GM12878 (cell line): ENCODE measurements at regions not wholly inside any gene's neighbourhood (a gene's known extent, or its start where the extent isn't known, plus 50 kb on each side); places are given as distances from the start of the nearest gene placed in this dataset.

Experiments used
- ATAC-seq: fragments of 200-7000 bp; cut with Tn5 transposase; 3 replicates; pipeline ENCODE4 v1.9.1; 2020; ENCODE audit warnings: mild to moderate bottlenecking, moderate library complexity
- BruUV-seq: library from RNA; stranded (reverse); fragments of 400-500 nt; replicated peaks from 2 replicates; lab custom pipeline; 2021; lab: Mats Ljungman, UMichigan
- CTCF ChIA-PET: fragments of 300-600 bp; sonication (Branson Sonifier 250); formaldehyde crosslinking; extraction: SDS; loops from one replicate; lab custom pipeline; 2021; ENCODE audit warnings: inconsistent platforms; lab: Yijun Ruan, JAX
- POLR2A ChIA-PET: fragments of 350-600 bp; formaldehyde crosslinking; extraction: SDS; loops from one replicate; lab custom pipeline; 2021; ENCODE audit warnings: inconsistent platforms; lab: Charles Lee
- RAD21 ChIA-PET: fragments of 300-600 bp; sonication (Branson Sonifier 250); formaldehyde crosslinking; loops from one replicate; lab custom pipeline; 2023; ENCODE audit warnings: antibody characterized with exemption; ENCODE audit not compliant: unreplicated experiment; lab: Charles Lee
- SMC1A ChIA-PET: fragments of 300-600 bp; sonication (Branson Sonifier 250); formaldehyde crosslinking; loops from one replicate; lab custom pipeline; 2023; ENCODE audit not compliant: unreplicated experiment, uncharacterized antibody; lab: Charles Lee
- DNase-seq: peaks from one replicate; pipeline ENCODE4 v3.0.0-alpha.2; 2011; ENCODE audit warnings: low read depth, low spot score
- FAIRE-seq: peaks from 3 replicates; lab custom pipeline; 2011; peaks lifted over from hg19 to GRCh38; lab: Jason Lieb, UNC
- H2AFZ ChIP-seq: 2 replicates; pipeline ENCODE4 v1.6.0; 2011; ENCODE audit warnings: low read depth, low read length, control low read depth; ENCODE audit not compliant: control insufficient read depth
- H3K27ac ChIP-seq: 2 replicates; pipeline ENCODE4 v1.5.1; 2011; ENCODE audit warnings: control low read depth; ENCODE audit not compliant: control insufficient read depth, insufficient read depth
- H3K27me3 ChIP-seq, 2 experiments: replicated peaks in 1 of 2; 2 replicates each; pipeline versions ENCODE4 v1.6.0 to v1.6.1; 2011; ENCODE audit warnings: low read length in 1 of 2; ENCODE audit not compliant: control insufficient read depth in 2 of 2, insufficient read depth in 2 of 2
- H3K36me3 ChIP-seq, 2 experiments: 2 replicates each; pipeline ENCODE4 v1.5.1; 2011; ENCODE audit warnings: low read length in 1 of 2; ENCODE audit not compliant: control insufficient read depth in 2 of 2, insufficient read depth in 2 of 2
- H3K4me1 ChIP-seq: 2 replicates; pipeline ENCODE4 v1.6.1; 2011; ENCODE audit warnings: mild to moderate bottlenecking, low read length, moderate library complexity, mixed read lengths; ENCODE audit not compliant: control insufficient read depth, insufficient read depth
- H3K4me2 ChIP-seq: 2 replicates; pipeline ENCODE4 v1.6.0; 2011; ENCODE audit warnings: control low read depth; ENCODE audit not compliant: control insufficient read depth, insufficient read depth
- H3K4me3 ChIP-seq: fragments of 200-600 bp; sonication (generic); 2 replicates; pipeline ENCODE4 v1.5.1; 2016
- H3K79me2 ChIP-seq: 2 replicates; pipeline ENCODE4 v1.6.0; 2011; ENCODE audit warnings: low read length; ENCODE audit not compliant: control insufficient read depth, insufficient read depth
- H3K9ac ChIP-seq: 2 replicates; pipeline ENCODE4 v1.8.0; 2011; ENCODE audit warnings: low read length, control low read depth, mixed read lengths; ENCODE audit not compliant: control insufficient read depth, insufficient read depth
- H3K9me3 ChIP-seq: replicated peaks from 3 replicates; pipeline ENCODE4 v1.5.1; 2011; ENCODE audit warnings: mild to moderate bottlenecking, low read length; ENCODE audit not compliant: control insufficient read depth, insufficient read depth
- H4K20me1 ChIP-seq: 2 replicates; pipeline ENCODE4 v1.6.0; 2011; ENCODE audit not compliant: control insufficient read depth, insufficient read depth
- EP300 ChIP-seq, 2 experiments: fragments of 150-350 bp in 1 of 2; IDR thresholded peaks; 2 replicates each; pipeline ENCODE4 v1.6.1; 2011 to 2012; ENCODE audit warnings: low read depth in 2 of 2, low read length in 2 of 2, borderline replicate concordance in 1 of 2, improper control_type of control experiment in 1 of 2, inconsistent platforms in 1 of 2; ENCODE audit not compliant: control insufficient read depth in 1 of 2
- JUND ChIP-seq: IDR thresholded peaks from 2 replicates; pipeline ENCODE4 v1.6.1; 2012; ENCODE audit warnings: low read depth, mild to moderate bottlenecking, low read length, improper control_type of control experiment, moderate library complexity
- RCOR1 ChIP-seq: conservative IDR thresholded peaks from 2 replicates; pipeline ENCODE4 v1.6.1; 2012; ENCODE audit warnings: low read depth, low read length, improper control_type of control experiment
- ZZZ3 ChIP-seq: IDR thresholded peaks from 2 replicates; pipeline ENCODE4 v1.6.1; 2011; ENCODE audit warnings: low read depth; ENCODE audit not compliant: control insufficient read depth, insufficient read length
- WGBS: methylation state at CpG from one replicate; pipeline ENCODE4 v1.1.6; 2016; ENCODE audit warnings: low lambda C conversion rate; ENCODE audit not compliant: insufficient replicate concordance, insufficient coverage; ENCODE audit errors: missing lambda C conversion rate; 5-methylcytosine and 5-hydroxymethylcytosine counted together
- in situ Hi-C: fragments of 300-500 bp; cut with MboI; formaldehyde crosslinking; loops from 9 replicates; pipeline ENCODE4 v1.14.3; 2018; ENCODE audit warnings: mixed read lengths
- intact Hi-C: fragments of 100-400 bp; cut with micrococcal nuclease; formaldehyde crosslinking; loops from one replicate; pipeline ENCODE4 v1.14.2; 2022; ENCODE audit not compliant: unreplicated experiment
- TF ChIP-seq, protein P1 (sequence below): fragments of 450-650 bp; IDR thresholded peaks from 2 replicates; pipeline ENCODE4 v1.6.1; 2016; ENCODE audit warnings: mild to moderate bottlenecking, moderate library complexity, borderline replicate concordance

DNA sequence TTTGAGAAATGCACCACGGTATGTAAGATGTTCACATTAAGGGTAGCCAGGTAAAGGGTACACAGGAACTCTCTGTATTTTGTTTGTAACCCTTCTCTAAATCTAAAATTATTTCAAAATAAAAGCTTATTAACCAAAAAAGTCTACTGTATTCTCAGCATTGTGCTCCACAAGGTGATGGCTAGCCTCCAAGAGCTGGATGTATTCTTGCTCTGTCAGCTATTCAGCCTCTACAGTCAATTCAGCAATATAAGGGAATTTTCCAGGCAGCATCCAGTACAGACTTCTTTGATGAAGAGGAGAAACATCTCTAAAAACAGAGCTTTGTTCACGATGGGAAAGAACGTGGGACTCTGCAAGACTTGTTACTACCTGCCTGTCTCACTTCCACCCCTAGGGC lies 63.5 kb upstream of the MAOA start:
- intact Hi-C loops, result no loop called here
- DNase-seq (no peak), FAIRE-seq (no peak), ATAC-seq (no peak)
- Histone ChIP-seq H3K79me2 (no peaks in the 10 kb centered on the region), H3K9ac (no peak overlapping the region), H4K20me1 (no peaks in the 10 kb centered on the region), H3K4me3 (no peak overlapping the region), H3K36me3 (no peaks in the 10 kb centered on the region), H3K4me2 (no peak overlapping the region), H3K4me1 (no peaks in the 10 kb centered on the region), H3K9me3 (no peaks in the 10 kb centered on the region), H2AFZ (no peak overlapping the region), H3K27ac (no peak overlapping the region), H3K27me3 (no peaks in the 10 kb centered on the region)
- CTCF ChIA-PET, result no interaction called here
- BruUV-seq, result no TSS peak
- in situ Hi-C loops, result no loop called here
- RAD21 ChIA-PET, result no interaction called here
- TF ChIP-seq EP300 (IDR thresholded peaks at IDR 0.05; ENCODE audit: borderline replicate concordance in 1 of 2, control insufficient read depth in 1 of 2, low read depth in 2 of 2, low read length in 2 of 2), result no peak
- no peak for TF ChIP-seq RCOR1
- TF ChIP-seq JUND, result no peak
- TF ChIP-seq ZZZ3, result no peak
- TF ChIP-seq, protein P1, sequence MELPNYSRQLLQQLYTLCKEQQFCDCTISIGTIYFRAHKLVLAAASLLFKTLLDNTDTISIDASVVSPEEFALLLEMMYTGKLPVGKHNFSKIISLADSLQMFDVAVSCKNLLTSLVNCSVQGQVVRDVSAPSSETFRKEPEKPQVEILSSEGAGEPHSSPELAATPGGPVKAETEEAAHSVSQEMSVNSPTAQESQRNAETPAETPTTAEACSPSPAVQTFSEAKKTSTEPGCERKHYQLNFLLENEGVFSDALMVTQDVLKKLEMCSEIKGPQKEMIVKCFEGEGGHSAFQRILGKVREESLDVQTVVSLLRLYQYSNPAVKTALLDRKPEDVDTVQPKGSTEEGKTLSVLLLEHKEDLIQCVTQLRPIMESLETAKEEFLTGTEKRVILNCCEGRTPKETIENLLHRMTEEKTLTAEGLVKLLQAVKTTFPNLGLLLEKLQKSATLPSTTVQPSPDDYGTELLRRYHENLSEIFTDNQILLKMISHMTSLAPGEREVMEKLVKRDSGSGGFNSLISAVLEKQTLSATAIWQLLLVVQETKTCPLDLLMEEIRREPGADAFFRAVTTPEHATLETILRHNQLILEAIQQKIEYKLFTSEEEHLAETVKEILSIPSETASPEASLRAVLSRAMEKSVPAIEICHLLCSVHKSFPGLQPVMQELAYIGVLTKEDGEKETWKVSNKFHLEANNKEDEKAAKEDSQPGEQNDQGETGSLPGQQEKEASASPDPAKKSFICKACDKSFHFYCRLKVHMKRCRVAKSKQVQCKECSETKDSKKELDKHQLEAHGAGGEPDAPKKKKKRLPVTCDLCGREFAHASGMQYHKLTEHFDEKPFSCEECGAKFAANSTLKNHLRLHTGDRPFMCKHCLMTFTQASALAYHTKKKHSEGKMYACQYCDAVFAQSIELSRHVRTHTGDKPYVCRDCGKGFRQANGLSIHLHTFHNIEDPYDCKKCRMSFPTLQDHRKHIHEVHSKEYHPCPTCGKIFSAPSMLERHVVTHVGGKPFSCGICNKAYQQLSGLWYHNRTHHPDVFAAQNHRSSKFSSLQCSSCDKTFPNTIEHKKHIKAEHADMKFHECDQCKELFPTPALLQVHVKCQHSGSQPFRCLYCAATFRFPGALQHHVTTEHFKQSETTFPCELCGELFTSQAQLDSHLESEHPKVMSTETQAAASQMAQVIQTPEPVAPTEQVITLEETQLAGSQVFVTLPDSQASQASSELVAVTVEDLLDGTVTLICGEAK, result no peak
- 2% methylated on average over 3 of the region's 3 CpGs for WGBS
- SMC1A ChIA-PET, result no interaction called here
- POLR2A ChIA-PET, result no interaction called here
